SK-N-SH (cell line): ENCODE measurements at regions not wholly inside any gene's neighbourhood (a gene's known extent, or its start where the extent isn't known, plus 50 kb on each side); places are given as distances from the start of the nearest gene placed in this dataset.

Source experiments
- CTCF ChIA-PET: fragments of 300-600, 350-600 bp; formaldehyde crosslinking; extraction: SDS; loops from one replicate; lab custom pipeline; 2021; lab: Yijun Ruan, JAX
- POLR2A ChIA-PET: fragments of 350-600 bp; sonication (Branson Sonifier 250); formaldehyde crosslinking; extraction: SDS; loops from one replicate; lab custom pipeline; 2020; ENCODE audit warnings: antibody characterized with exemption, inconsistent platforms; lab: Yijun Ruan, JAX
- DNase-seq: peaks from one replicate; pipeline ENCODE4 v3.0.0; 2012
- H2AFZ ChIP-seq: fragments of 200-600 bp; sonication (generic); 2 replicates; pipeline ENCODE4 v1.8.1; 2016; ENCODE audit warnings: antibody characterized with exemption, mild to moderate bottlenecking, low read depth
- H3F3A ChIP-seq: fragments of 200-600 bp; sonication (generic); replicated peaks from 2 replicates; pipeline ENCODE3; 2016; ENCODE audit warnings: antibody characterized with exemption, mild to moderate bottlenecking; ENCODE audit not compliant: insufficient read depth
- H3K27ac ChIP-seq, 2 experiments: fragments of 200-500 bp in 1 of 2; fragments of 200-600 bp in 1 of 2; sonication (Bioruptor generic) in 1 of 2; sonication (generic), shearing (Covaris generic) in 1 of 2; 2 replicates each; pipeline versions ENCODE4 v1.5.1 to v1.6.1; 2014 to 2016; ENCODE audit warnings: low read depth in 2 of 2, inconsistent platforms in 1 of 2, low read length in 1 of 2, mild to moderate bottlenecking in 1 of 2, mixed read lengths in 1 of 2
- H3K27me3 ChIP-seq: fragments of 200-600 bp; sonication (generic), shearing (Covaris generic); 2 replicates; pipeline ENCODE4 v1.6.1; 2016; ENCODE audit warnings: mixed run types; ENCODE audit not compliant: insufficient read depth
- H3K36me3 ChIP-seq, 2 experiments: fragments of 200-500 bp in 1 of 2; fragments of 200-600 bp in 1 of 2; sonication (Bioruptor generic) in 1 of 2; sonication (generic) in 1 of 2; replicated peaks in 1 of 2; 2 replicates each; pipeline versions ENCODE3 to v1.5.1; 2014 to 2016; ENCODE audit warnings: low read length in 1 of 2, mild to moderate bottlenecking in 1 of 2; ENCODE audit not compliant: insufficient read depth in 2 of 2, control insufficient read depth in 1 of 2
- H3K4me1 ChIP-seq, 2 experiments: fragments of 200-500 bp in 1 of 2; fragments of 200-600 bp in 1 of 2; sonication (Bioruptor generic) in 1 of 2; sonication (generic), shearing (Covaris generic) in 1 of 2; 2 replicates each; pipeline versions ENCODE4 v1.5.1 to v1.6.1; 2014 to 2016; ENCODE audit warnings: low read depth in 1 of 2, low read length in 1 of 2, mixed run types in 1 of 2; ENCODE audit not compliant: insufficient read depth in 2 of 2, control insufficient read depth in 1 of 2
- H3K4me2 ChIP-seq: fragments of 200-600 bp; sonication (generic), shearing (Covaris generic); 2 replicates; pipeline ENCODE4 v1.6.1; 2017; ENCODE audit warnings: mixed run types
- H3K4me3 ChIP-seq, 2 experiments: fragments of 200-500 bp in 1 of 2; fragments of 200-600 bp in 1 of 2; sonication (Bioruptor generic) in 1 of 2; sonication (generic), shearing (Covaris generic) in 1 of 2; 2 replicates each; pipeline versions ENCODE4 v1.5.1 to v1.8.1; 2014 to 2016; ENCODE audit warnings: low read depth in 2 of 2, inconsistent platforms in 1 of 2, low read length in 1 of 2, mild to moderate bottlenecking in 1 of 2, mixed read lengths in 1 of 2, moderate library complexity in 1 of 2
- H3K79me2 ChIP-seq: fragments of 200-600 bp; sonication (generic); 2 replicates; pipeline ENCODE4 v1.8.1; 2017; ENCODE audit warnings: mild to moderate bottlenecking; ENCODE audit not compliant: insufficient read depth
- H3K9ac ChIP-seq: fragments of 200-600 bp; sonication (generic); 2 replicates; pipeline ENCODE4 v1.6.1; 2017; ENCODE audit warnings: mixed run types
- H3K9me2 ChIP-seq: fragments of 200-600 bp; sonication (generic); 2 replicates; pipeline ENCODE4 v1.6.1; 2017; ENCODE audit warnings: mixed run types
- H3K9me3 ChIP-seq: fragments of 200-600 bp; sonication (generic); 2 replicates; pipeline ENCODE4 v1.6.1; 2017; ENCODE audit warnings: mixed run types, mild to moderate bottlenecking, moderate library complexity
- H4K20me1 ChIP-seq: fragments of 200-600 bp; sonication (generic); 2 replicates; pipeline ENCODE4 v1.6.1; 2017; ENCODE audit warnings: mild to moderate bottlenecking, mixed run types; ENCODE audit not compliant: insufficient read depth
- ELF1 ChIP-seq: IDR thresholded peaks from 2 replicates; pipeline ENCODE4 v1.4.0; 2012
- EP300 ChIP-seq, 2 experiments: IDR thresholded peaks; 2 replicates each; pipeline versions ENCODE4 v1.4.0 to v1.6.1; 2012; ENCODE audit warnings: borderline replicate concordance in 1 of 2, low read depth in 1 of 2, low read length in 1 of 2
- EZH2phosphoT487 ChIP-seq: fragments of 200-600 bp; sonication (generic); IDR thresholded peaks from 2 replicates; pipeline ENCODE4 v1.6.1; 2017; ENCODE audit warnings: low read depth, mixed run types, mild to moderate bottlenecking, antibody characterized with exemption, moderate library complexity, borderline replicate concordance
- FOXJ3 ChIP-seq: sonication (generic); formaldehyde crosslinking; IDR thresholded peaks from 2 replicates; pipeline ENCODE4 v1.5.1; 2020; ENCODE audit warnings: mild to moderate bottlenecking, missing genetic modification reagents
- FOXM1 ChIP-seq: IDR thresholded peaks from 2 replicates; pipeline ENCODE4 v1.4.0; 2012; ENCODE audit warnings: low read depth, mild to moderate bottlenecking
- GATA2 ChIP-seq: sonication (generic); formaldehyde crosslinking; IDR thresholded peaks from 2 replicates; pipeline ENCODE4 v1.5.0; 2020; ENCODE audit warnings: mild to moderate bottlenecking, missing genetic modification reagents
- MAX ChIP-seq: IDR thresholded peaks from 2 replicates; pipeline ENCODE4 v1.4.0; 2012; ENCODE audit warnings: low read depth
- NRF1 ChIP-seq: IDR thresholded peaks from 2 replicates; pipeline ENCODE4 v1.6.1; 2012; ENCODE audit warnings: low read depth, mild to moderate bottlenecking, low read length
- PBX3 ChIP-seq: IDR thresholded peaks from 2 replicates; pipeline ENCODE4; 2012
- REST ChIP-seq: IDR thresholded peaks from 2 replicates; pipeline ENCODE4 v1.6.1; 2012; ENCODE audit warnings: mild to moderate bottlenecking, low read depth, low read length, moderate library complexity
- RFX5 ChIP-seq: IDR thresholded peaks from 2 replicates; pipeline ENCODE4 v1.6.1; 2012; ENCODE audit warnings: mild to moderate bottlenecking, improper control_type of control experiment, low read length
- SMC3 ChIP-seq: IDR thresholded peaks from 2 replicates; pipeline ENCODE4 v1.6.1; 2012; ENCODE audit warnings: low read depth, low read length, improper control_type of control experiment
- TCF12 ChIP-seq: IDR thresholded peaks from 2 replicates; pipeline ENCODE4 v1.4.0; 2012
- TEAD4 ChIP-seq: IDR thresholded peaks from 2 replicates; pipeline ENCODE4 v1.4.0; 2012; ENCODE audit warnings: mild to moderate bottlenecking, borderline replicate concordance; ENCODE audit not compliant: insufficient read depth
- USF1 ChIP-seq: IDR thresholded peaks from 2 replicates; pipeline ENCODE4 v1.4.0; 2012; ENCODE audit warnings: low read depth, borderline replicate concordance
- ZBTB33 ChIP-seq: IDR thresholded peaks from 2 replicates; pipeline ENCODE4 v1.4.0; 2012; ENCODE audit warnings: low read depth, borderline replicate concordance
- WGBS: methylation state at CpG from one replicate; pipeline ENCODE4 v1.1.6; 2017; ENCODE audit warnings: low lambda C conversion rate; 5-methylcytosine and 5-hydroxymethylcytosine counted together
- TF ChIP-seq, protein P1 (sequence below): fragments of 150-350 bp; IDR thresholded peaks from 2 replicates; pipeline ENCODE4 v1.6.1; 2017; ENCODE audit warnings: antibody characterized with exemption, low read length, low read depth, borderline replicate concordance

DNA sequence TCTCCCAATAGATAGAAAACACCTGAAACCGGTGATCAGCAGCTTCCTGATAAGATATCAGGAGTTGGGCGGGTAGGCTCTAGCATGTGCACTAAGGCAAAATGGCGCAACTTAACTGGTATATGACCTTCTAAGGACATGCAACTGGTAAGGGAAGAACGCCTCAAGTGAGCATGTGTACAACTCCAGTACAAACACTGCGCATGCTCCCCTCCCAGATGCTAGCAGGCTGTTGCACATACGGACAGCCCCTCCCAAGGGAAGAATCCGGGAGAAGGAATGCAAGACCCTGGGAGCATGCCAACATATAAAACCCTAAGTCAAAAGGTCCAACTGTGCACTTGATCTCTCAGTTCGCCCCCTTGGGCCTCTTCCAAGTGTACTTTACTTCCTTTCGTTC is 110.8 kb downstream of the TSEN15 start:
- H2AFZ ChIP-seq: no peak overlapping the region
- no peaks in the 10 kb centered on the region for H4K20me1 ChIP-seq
- H3F3A ChIP-seq: peaks cover 37% of the 10 kb centered on the region
- H3K4me2 ChIP-seq: peak overlapping the region; percentile 43; the same call in 1 of the 2 replicates
- H3K27ac ChIP-seq: peak overlapping the region in 1 of 2 experiments; percentile 89; a peak in 2 of 4 replicates
- H3K4me1 ChIP-seq: peaks cover 8 to 28% of the 10 kb centered on the region in 2 experiments; a peak in 3 of 4 replicates
- DNase-seq: no peak
- H3K79me2 ChIP-seq: no peaks in the 10 kb centered on the region
- no peak overlapping the region for H3K4me3 ChIP-seq
- no peak overlapping the region for H3K9ac ChIP-seq
- H3K36me3 ChIP-seq: no peaks in the 10 kb centered on the region
- H3K9me3 ChIP-seq: no peaks in the 10 kb centered on the region
- no peaks in the 10 kb centered on the region for H3K9me2 ChIP-seq
- POLR2A ChIA-PET: no interaction called here
- CTCF ChIA-PET: no interaction called here
- WGBS: 86% methylated on average over 7 of the region's 9 CpGs
- H3K27me3 ChIP-seq: no peaks in the 10 kb centered on the region
- no peak for TF ChIP-seq ELF1

DNA sequence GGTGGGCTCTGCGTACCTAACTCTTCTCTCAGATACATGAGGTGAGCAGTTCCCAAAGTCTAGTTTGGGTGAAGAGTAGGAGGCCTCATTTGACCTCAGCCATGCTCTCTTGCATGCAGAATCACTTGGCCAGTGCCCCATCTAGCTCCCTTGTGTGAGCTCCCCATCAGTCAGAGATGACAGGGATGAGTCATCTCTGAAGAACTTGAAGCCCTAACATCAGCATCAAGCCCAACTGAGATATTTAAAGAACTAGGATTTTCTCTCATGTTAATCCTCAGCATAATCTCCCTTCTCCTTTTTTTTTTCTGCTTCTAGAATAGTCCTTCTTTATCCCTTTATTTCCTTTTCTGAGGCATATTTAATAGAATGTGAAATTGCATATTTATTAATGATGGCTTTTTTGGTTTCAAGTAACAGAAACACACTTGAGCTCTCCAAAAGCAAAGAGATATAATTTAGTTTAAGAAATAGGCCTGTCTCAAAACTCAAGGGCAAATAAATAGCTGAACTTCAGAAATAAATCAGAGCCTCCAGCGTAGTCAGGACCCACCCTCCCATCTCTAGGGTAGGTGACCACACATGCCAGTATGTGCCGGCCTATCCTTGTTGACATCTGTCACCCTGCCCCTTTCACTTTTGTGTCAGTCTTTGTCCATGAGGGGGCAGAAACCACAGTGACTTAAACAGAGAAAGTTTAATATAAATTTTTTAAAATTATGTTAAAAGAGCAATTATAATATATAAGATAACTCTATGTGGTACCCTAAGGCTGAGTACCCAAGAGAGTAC is 112.3 kb downstream of the TSEN15 start:
- Histone ChIP-seq H3K4me2 (no peak overlapping the region), H4K20me1 (no peaks in the 10 kb centered on the region), H3F3A (peaks cover 37% of the 10 kb centered on the region), H3K9me3 (no peaks in the 10 kb centered on the region), H3K27ac (peak overlapping the region; percentile 53 to 66; a peak in 2 of 4 replicates), H3K9ac (no peak overlapping the region), H3K9me2 (no peaks in the 10 kb centered on the region), H3K79me2 (no peaks in the 10 kb centered on the region), H3K27me3 (no peaks in the 10 kb centered on the region), H3K4me1 (peaks cover 8 to 26% of the 10 kb centered on the region in 2 experiments; a peak in 3 of 4 replicates), H3K4me3 (no peak overlapping the region), H3K36me3 (no peaks in the 10 kb centered on the region), H2AFZ (no peak overlapping the region)
- ChIA-PET CTCF (interaction anchor here (0.8 kb wide), 1 partner anchor 88 kb away, joined by 3 read pairs; no protein-coding TSS in a partner anchor), POLR2A (no interaction called here)
- WGBS: 84% methylated on average over 3 of the region's 3 CpGs
- DNase-seq: no peak
- TF ChIP-seq NRF1 (no peak), EZH2phosphoT487 (no peak), FOXJ3 (CRISPR knock-in tag) (no peak), SMC3 (no peak), MAX (peak; percentile 62; the same call in 1 of the 2 replicates), GATA2 (CRISPR knock-in tag) (no peak), REST (no peak), USF1 (no peak), EP300 (IDR thresholded peaks at IDR 0.05; ENCODE audit: borderline replicate concordance in 1 of 2, low read depth in 1 of 2, low read length in 1 of 2) (peak in 1 of 2 experiments; percentile 61; a peak in 1 of 4 replicates), PBX3 (peak; percentile 96), TCF12 (peak; percentile 56; the same call in 1 of the 2 replicates), ELF1 (no peak), RFX5 (no peak), TEAD4 (peak; percentile 50; the same call in 1 of the 2 replicates), FOXM1 (no peak), ZBTB33 (no peak)
- TF ChIP-seq, protein P1, sequence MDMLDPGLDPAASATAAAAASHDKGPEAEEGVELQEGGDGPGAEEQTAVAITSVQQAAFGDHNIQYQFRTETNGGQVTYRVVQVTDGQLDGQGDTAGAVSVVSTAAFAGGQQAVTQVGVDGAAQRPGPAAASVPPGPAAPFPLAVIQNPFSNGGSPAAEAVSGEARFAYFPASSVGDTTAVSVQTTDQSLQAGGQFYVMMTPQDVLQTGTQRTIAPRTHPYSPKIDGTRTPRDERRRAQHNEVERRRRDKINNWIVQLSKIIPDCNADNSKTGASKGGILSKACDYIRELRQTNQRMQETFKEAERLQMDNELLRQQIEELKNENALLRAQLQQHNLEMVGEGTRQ: no peak
